Testis (tissue), 2 donors: ENCODE measurements at regions not wholly inside any gene's neighbourhood (a gene's known extent, or its start where the extent isn't known, plus 50 kb on each side); places are given as distances from the start of the nearest gene placed in this dataset.

ENCODE experiments used
- DNase-seq: peaks from one replicate; pipeline ENCODE4 v3.0.0-alpha.2; 2019
- H3K27ac ChIP-seq, 2 donors: fragments of 200-600 bp; sonication (generic); one replicate each; pipeline ENCODE4 v1.5.1; 2019
- H3K27me3 ChIP-seq: fragments of 200-600 bp; sonication (generic); one replicate; pipeline ENCODE4 v1.5.1; 2019
- H3K36me3 ChIP-seq: fragments of 200-600 bp; sonication (generic); one replicate; pipeline ENCODE4 v1.5.1; 2017; ENCODE audit warnings: low read depth; ENCODE audit errors: missing control alignments
- H3K4me1 ChIP-seq: fragments of 200-600 bp; sonication (generic); one replicate; pipeline ENCODE4 v1.5.1; 2019
- H3K4me3 ChIP-seq, 2 donors: fragments of 200-600 bp; sonication (generic); one replicate each; pipeline ENCODE4 v1.5.1; 2017 to 2019
- H3K9me3 ChIP-seq: fragments of 200-600 bp; sonication (generic); one replicate; pipeline ENCODE4 v1.5.1; 2017
- CTCF ChIP-seq, 3 experiments: fragments of 450-650 bp in 2 of 3; fragments of 200-600 bp in 1 of 3; sonication (generic) in 1 of 3; IDR thresholded peaks; one replicate each; pipeline ENCODE4 v1.5.1; 2016 to 2019; ENCODE audit warnings: antibody characterized with exemption in 3 of 3, mild to moderate bottlenecking in 2 of 3, moderate library complexity in 1 of 3
- POLR2A ChIP-seq: fragments of 450-650 bp; IDR thresholded peaks from one replicate; pipeline ENCODE4 v1.6.1; 2017; ENCODE audit warnings: antibody characterized with exemption, mild to moderate bottlenecking, moderate library complexity
- WGBS, 2 donors: methylation state at CpG; one replicate each; pipeline ENCODE4 v1.1.5; 2018; 5-methylcytosine and 5-hydroxymethylcytosine counted together
- intact Hi-C: fragments of 100-400 bp; cut with DNase I; formaldehyde crosslinking; loops from one replicate; pipeline ENCODE4 v1.15.1; 2023; ENCODE audit warnings: low total_unique reads

- intact Hi-C loops: no loop called here
- Histone ChIP-seq H3K36me3 (no peaks in the 10 kb centered on the region), H3K27ac (no peak overlapping the region), H3K9me3 (no peaks in the 10 kb centered on the region), H3K4me1 (no peaks in the 10 kb centered on the region), H3K27me3 (no peaks in the 10 kb centered on the region), H3K4me3 (no peak overlapping the region)
- TF ChIP-seq POLR2A (no peak), CTCF (IDR thresholded peaks at IDR 0.05) (no peak)
- WGBS, 2 donors: 84 to 85% methylated on average over 2 of the region's 2 CpGs
- no peak for DNase-seq
These were observed 260.5 kb downstream of the CASP12 start for GRCh38 chr11:104637662-104638170.

GRCh38 chr11:104633226-104633625 lies 265.0 kb downstream of the CASP12 start:
- TF ChIP-seq CTCF (IDR thresholded peaks at IDR 0.05): no peak
- no peak for TF ChIP-seq POLR2A
- 94% methylated on average over 1 of the region's 1 CpG for WGBS, 2 donors

GRCh38 chr11:104630352-104630751 lies 267.9 kb downstream of the CASP12 start:
- H3K36me3 ChIP-seq: no peaks in the 10 kb centered on the region
- no peak overlapping the region for H3K27ac ChIP-seq
- H3K27me3 ChIP-seq: no peaks in the 10 kb centered on the region
- no peaks in the 10 kb centered on the region for H3K4me1 ChIP-seq
- no peaks in the 10 kb centered on the region for H3K9me3 ChIP-seq
- TF ChIP-seq CTCF (IDR thresholded peaks at IDR 0.05) (no peak), POLR2A (no peak)
- intact Hi-C loops: no loop called here
- H3K4me3 ChIP-seq: no peak overlapping the region
- no peak for DNase-seq
- WGBS, 2 donors: 91 to 93% methylated on average over 2 of the region's 2 CpGs

More at GRCh38 chr11:104633226-104633625, 265.0 kb downstream of the CASP12 start:
- no peak overlapping the region for H3K27ac ChIP-seq
- intact Hi-C loops: no loop called here
- no peaks in the 10 kb centered on the region for H3K4me1 ChIP-seq
- no peak for DNase-seq
- no peak overlapping the region for H3K4me3 ChIP-seq
- no peaks in the 10 kb centered on the region for H3K27me3 ChIP-seq
- no peaks in the 10 kb centered on the region for H3K9me3 ChIP-seq
- no peaks in the 10 kb centered on the region for H3K36me3 ChIP-seq

- no peak for DNase-seq
- H3K36me3 ChIP-seq: no peaks in the 10 kb centered on the region
These were observed 273.0 kb downstream of the CASP12 start for GRCh38 chr11:104625246-104625645.

More at GRCh38 chr11:104625246-104625645, 273.0 kb downstream of the CASP12 start:
- Histone ChIP-seq H3K9me3 (no peaks in the 10 kb centered on the region), H3K4me3 (no peak overlapping the region), H3K27me3 (no peaks in the 10 kb centered on the region), H3K4me1 (no peaks in the 10 kb centered on the region), H3K27ac (no peak overlapping the region)
- WGBS, 2 donors: 43 to 59% methylated on average over 2 of the region's 2 CpGs
- no peak for TF ChIP-seq CTCF (IDR thresholded peaks at IDR 0.05)
- TF ChIP-seq POLR2A: no peak
- intact Hi-C loops: no loop called here
